Lung (tissue), 11 donors: ENCODE measurements at regions not wholly inside any gene's neighbourhood (a gene's known extent, or its start where the extent isn't known, plus 50 kb on each side); places are given as distances from the start of the nearest gene placed in this dataset.

Experiments
- ATAC-seq: fragments of 200-7000 bp; cut with Tn5 transposase; one replicate; pipeline ENCODE4 v1.9.1; 2020; ENCODE audit warnings: moderate number of reproducible peaks; ENCODE audit not compliant: insufficient read depth, low FRiP score
- DNase-seq, 3 donors: peaks; one replicate each; pipeline ENCODE4 v3.0.0-alpha.2; 2013 to 2017
- H3K27ac ChIP-seq, 2 donors: one replicate each; pipeline ENCODE4 v1.5.1; 2013; ENCODE audit warnings: mild to moderate bottlenecking in 2 of 2, moderate library complexity in 2 of 2, control low read depth in 1 of 2, inconsistent platforms in 1 of 2, low read depth in 1 of 2, low read length in 1 of 2
- H3K27me3 ChIP-seq, 3 donors: one replicate each; pipeline ENCODE4 v1.5.1; 2013; ENCODE audit warnings: low read length in 2 of 3; ENCODE audit not compliant: control insufficient read depth in 3 of 3, insufficient read depth in 3 of 3
- H3K36me3 ChIP-seq, 4 donors: one replicate each; pipeline ENCODE4 v1.5.1; 2013; ENCODE audit warnings: low read length in 4 of 4, mild to moderate bottlenecking in 1 of 4, moderate library complexity in 1 of 4; ENCODE audit not compliant: control insufficient read depth in 4 of 4, insufficient read depth in 4 of 4
- H3K4me1 ChIP-seq, 5 donors: one replicate each; pipeline ENCODE4 v1.5.1; 2013; ENCODE audit warnings: low read length in 5 of 5, mild to moderate bottlenecking in 2 of 5, moderate library complexity in 1 of 5; ENCODE audit not compliant: control insufficient read depth in 5 of 5, insufficient read depth in 5 of 5
- H3K4me3 ChIP-seq: one replicate; pipeline ENCODE4 v1.5.1; 2013; ENCODE audit warnings: mild to moderate bottlenecking, control low read depth, moderate library complexity
- H3K9ac ChIP-seq, 2 donors: one replicate each; pipeline ENCODE4 v1.5.1; 2013; ENCODE audit warnings: low read length in 2 of 2, control low read depth in 1 of 2; ENCODE audit not compliant: insufficient read depth in 1 of 2
- H3K9me3 ChIP-seq, 4 donors: one replicate each; pipeline ENCODE4 v1.5.1; 2013; ENCODE audit warnings: low read length in 3 of 4, mild to moderate bottlenecking in 1 of 4, moderate library complexity in 1 of 4; ENCODE audit not compliant: control insufficient read depth in 4 of 4, insufficient read depth in 3 of 4
- CTCF ChIP-seq: IDR thresholded peaks from 2 replicates; pipeline ENCODE4 v1.5.1; 2012; ENCODE audit warnings: mild to moderate bottlenecking; ENCODE audit errors: control extremely low read depth, extremely low read depth
- WGBS, 2 donors: extraction: QIAGEN DNeasy Blood & Tissue Kit; methylation state at CpG; one replicate each; pipeline ENCODE4 v1.1.7; 2013; 5-methylcytosine and 5-hydroxymethylcytosine counted together
- donor health status: control.
- donor health status: control.
- donor health status: Bipolar disorder and iron deficiency.
- donor health status: healthy.
- donor health status: DM: yes; HTN: yes; CAD: no.

- ATAC-seq (no peak), DNase-seq (no peak)
- Histone ChIP-seq H3K9ac (no peak overlapping the region), H3K4me1 (peaks cover 0 to 11% (median 4%) of the 10 kb centered on the region in 5 donors), H3K9me3 (no peaks in the 10 kb centered on the region), H3K27me3 (no peaks in the 10 kb centered on the region), H3K4me3 (no peak overlapping the region), H3K27ac (no peak overlapping the region), H3K36me3 (peaks cover 0 to 2% (median under 1%) of the 10 kb centered on the region in 4 donors)
- 98 to 99% methylated on average over 5 of the region's 5 CpGs for WGBS, 2 donors
- no peak for TF ChIP-seq CTCF
Observed at GRCh38 chr19:46959894-46960556, 59.6 kb upstream of the NPAS1 start.

GRCh38 chr19:46962030-46962570 lies 57.5 kb upstream of the NPAS1 start:
- DNase-seq, result no peak
- Histone ChIP-seq H3K9ac (no peak overlapping the region), H3K36me3 (peaks cover 0 to 2% (median under 1%) of the 10 kb centered on the region in 4 donors), H3K27ac (no peak overlapping the region), H3K9me3 (no peaks in the 10 kb centered on the region), H3K4me3 (no peak overlapping the region), H3K27me3 (no peaks in the 10 kb centered on the region), H3K4me1 (peaks cover 0 to 5% (median 3%) of the 10 kb centered on the region in 5 donors)
- WGBS, 2 donors, result 89 to 92% methylated on average over 2 of the region's 2 CpGs
- no peak for TF ChIP-seq CTCF
- no peak for ATAC-seq

- ATAC-seq (no peak), DNase-seq (no peak)
- no peak overlapping the region for H3K4me3 ChIP-seq
- no peak overlapping the region for H3K27ac ChIP-seq
- H3K27me3 ChIP-seq, result no peaks in the 10 kb centered on the region
- H3K9me3 ChIP-seq, result no peaks in the 10 kb centered on the region
- TF ChIP-seq CTCF, result no peak
- H3K4me1 ChIP-seq, result peaks cover 0 to 15% (median 4%) of the 10 kb centered on the region in 5 donors
- peaks cover 0 to 3% (median 2%) of the 10 kb centered on the region in 4 donors for H3K36me3 ChIP-seq
- WGBS, 2 donors, result 88 to 94% methylated on average over 7 of the region's 7 CpGs
- H3K9ac ChIP-seq, result no peak overlapping the region
Observed at GRCh38 chr19:46963093-46963734, 56.4 kb upstream of the NPAS1 start.
